AG08395 (cell line): ENCODE measurements at regions not wholly inside any gene's neighbourhood (a gene's known extent, or its start where the extent isn't known, plus 50 kb on each side); places are given as distances from the start of the nearest gene placed in this dataset.

ENCODE experiments used
- DNase-seq: peaks from one replicate; pipeline ENCODE4 v3.0.0; 2012; ENCODE audit warnings: mixed read lengths, low spot score

- DNase-seq, result no peak
Observed at GRCh38 chr11:19472679-19473078, 231.9 kb upstream of the E2F8 start.

- DNase-seq, result no peak
Observed at GRCh38 chr11:19467904-19468303, 227.2 kb upstream of the E2F8 start.

- no peak for DNase-seq
Observed at GRCh38 chr11:19466314-19466713, 225.6 kb upstream of the E2F8 start.

- DNase-seq, result no peak
Observed at GRCh38 chr11:19463976-19464375, 223.2 kb upstream of the E2F8 start.

GRCh38 chr11:19460718-19461405 lies 220.1 kb upstream of the E2F8 start:
- DNase-seq, result peak; percentile 41

- DNase-seq, result no peak
Observed at GRCh38 chr11:19459240-19459639, 218.5 kb upstream of the E2F8 start.

- DNase-seq, result no peak
Observed at GRCh38 chr11:19458721-19459120, 218.0 kb upstream of the E2F8 start.

- DNase-seq, result no peak
Observed at GRCh38 chr11:19458231-19458630, 217.5 kb upstream of the E2F8 start.

GRCh38 chr11:19455731-19456130 lies 215.0 kb upstream of the E2F8 start:
- DNase-seq, result no peak

- peak; percentile 58 for DNase-seq
Observed at GRCh38 chr11:19453651-19454257, 213.0 kb upstream of the E2F8 start.

- DNase-seq, result no peak
Observed at GRCh38 chr11:19451609-19452008, 210.9 kb upstream of the E2F8 start.

- DNase-seq, result no peak
Observed at GRCh38 chr11:19450282-19450681, 209.5 kb upstream of the E2F8 start.

- DNase-seq, result no peak
Observed at GRCh38 chr11:19448651-19449050, 207.9 kb upstream of the E2F8 start.

GRCh38 chr11:19447150-19447566 lies 206.4 kb upstream of the E2F8 start:
- DNase-seq, result no peak

- DNase-seq, result no peak
Observed at GRCh38 chr11:19445771-19446170, 205.0 kb upstream of the E2F8 start.

- peak; percentile 49 for DNase-seq
Observed at GRCh38 chr11:19444231-19444630, 203.5 kb upstream of the E2F8 start.

- no peak for DNase-seq
Observed at GRCh38 chr11:19442554-19442910, 201.8 kb upstream of the E2F8 start.

GRCh38 chr11:19441752-19442553 lies 201.2 kb upstream of the E2F8 start:
- DNase-seq, result peak; percentile 90

GRCh38 chr11:19441288-19441687 lies 200.5 kb upstream of the E2F8 start:
- no peak for DNase-seq

- peak; percentile 63 for DNase-seq
Observed at GRCh38 chr11:19437760-19438159, 197.0 kb upstream of the E2F8 start.

GRCh38 chr11:19436932-19437331 lies 196.2 kb upstream of the E2F8 start:
- no peak for DNase-seq

GRCh38 chr11:19435306-19435989 lies 194.7 kb upstream of the E2F8 start:
- no peak for DNase-seq

GRCh38 chr11:19433791-19434190 lies 193.0 kb upstream of the E2F8 start:
- DNase-seq, result no peak
